ENCODE measurements at regions not wholly inside any gene's neighbourhood (a gene's known extent, or its start where the extent isn't known, plus 50 kb on each side); places are given as distances from the start of the nearest gene placed in this dataset.
"Not testable (repeated sequence)": the region's sequence is repeated elsewhere in the genome, so short reads cannot be mapped to it uniquely, and the experiment has no call there.

GRCh38 chr6:26859771-26860163 lies 200.2 kb upstream of the ZNF322 start:
- H3K27ac ChIP-seq (ENCODE audit: low read depth in 2 of 2, low read length in 1 of 2); POLR2A ChIA-PET; H2AFZ ChIP-seq (ENCODE audit: low read depth); H3K9me2 ChIP-seq; H3K4me1 ChIP-seq (ENCODE audit: control insufficient read depth in 1 of 2, insufficient read depth in 2 of 2, low read depth in 1 of 2, low read length in 1 of 2); H3K9me3 ChIP-seq; H3K4me2 ChIP-seq; H3K9ac ChIP-seq; H3F3A ChIP-seq (replicated peaks; ENCODE audit: insufficient read depth); H3K79me2 ChIP-seq (ENCODE audit: insufficient read depth); DNase-seq; CTCF ChIA-PET; H3K36me3 ChIP-seq (replicated peaks in 1 of 2; ENCODE audit: control insufficient read depth in 1 of 2, insufficient read depth in 2 of 2, low read length in 1 of 2); H3K4me3 ChIP-seq (ENCODE audit: low read depth in 2 of 2, low read length in 1 of 2); H4K20me1 ChIP-seq (ENCODE audit: insufficient read depth); H3K27me3 ChIP-seq (ENCODE audit: insufficient read depth): not testable (repeated sequence)
- WGBS (ENCODE audit: low lambda C conversion rate) = 83% methylated on average over 2 of the region's 2 CpGs

- H3K9me3 ChIP-seq; POLR2A ChIA-PET; H3F3A ChIP-seq (replicated peaks; ENCODE audit: insufficient read depth); H3K79me2 ChIP-seq (ENCODE audit: insufficient read depth); H3K36me3 ChIP-seq (replicated peaks in 1 of 2; ENCODE audit: control insufficient read depth in 1 of 2, insufficient read depth in 2 of 2, low read length in 1 of 2); H2AFZ ChIP-seq (ENCODE audit: low read depth); H3K9me2 ChIP-seq; DNase-seq; CTCF ChIA-PET; H4K20me1 ChIP-seq (ENCODE audit: insufficient read depth); H3K4me2 ChIP-seq; H3K27me3 ChIP-seq (ENCODE audit: insufficient read depth); H3K4me3 ChIP-seq (ENCODE audit: low read depth in 2 of 2, low read length in 1 of 2); H3K9ac ChIP-seq; H3K27ac ChIP-seq (ENCODE audit: low read depth in 2 of 2, low read length in 1 of 2); H3K4me1 ChIP-seq (ENCODE audit: control insufficient read depth in 1 of 2, insufficient read depth in 2 of 2, low read depth in 1 of 2, low read length in 1 of 2): not testable (repeated sequence)
- 99% methylated on average over 2 of the region's 2 CpGs for WGBS (ENCODE audit: low lambda C conversion rate)
Measured at GRCh38 chr6:26861913-26862312, 202.4 kb upstream of the ZNF322 start.

GRCh38 chr6:26863641-26864040 lies 204.1 kb upstream of the ZNF322 start:
- WGBS (ENCODE audit: low lambda C conversion rate) = 81% methylated on average over 6 of the region's 6 CpGs
- H2AFZ ChIP-seq (ENCODE audit: low read depth); H3K4me3 ChIP-seq (ENCODE audit: low read depth in 2 of 2, low read length in 1 of 2); CTCF ChIA-PET; H3K9me2 ChIP-seq; H3K4me2 ChIP-seq; H3K9me3 ChIP-seq; H3K27me3 ChIP-seq (ENCODE audit: insufficient read depth); H3K4me1 ChIP-seq (ENCODE audit: control insufficient read depth in 1 of 2, insufficient read depth in 2 of 2, low read depth in 1 of 2, low read length in 1 of 2); H3K27ac ChIP-seq (ENCODE audit: low read depth in 2 of 2, low read length in 1 of 2); POLR2A ChIA-PET; H3K79me2 ChIP-seq (ENCODE audit: insufficient read depth); H3K9ac ChIP-seq; DNase-seq; H3K36me3 ChIP-seq (replicated peaks in 1 of 2; ENCODE audit: control insufficient read depth in 1 of 2, insufficient read depth in 2 of 2, low read length in 1 of 2); H3F3A ChIP-seq (replicated peaks; ENCODE audit: insufficient read depth); H4K20me1 ChIP-seq (ENCODE audit: insufficient read depth): not testable (repeated sequence)

GRCh38 chr6:26898785-26899184 lies 239.2 kb upstream of the ZNF322 start:
- H3K27me3 ChIP-seq (ENCODE audit: insufficient read depth); H3K9me2 ChIP-seq; H4K20me1 ChIP-seq (ENCODE audit: insufficient read depth); CTCF ChIA-PET; H3K4me3 ChIP-seq (ENCODE audit: low read depth in 2 of 2, low read length in 1 of 2); H2AFZ ChIP-seq (ENCODE audit: low read depth); H3K79me2 ChIP-seq (ENCODE audit: insufficient read depth); H3K9ac ChIP-seq; H3K36me3 ChIP-seq (replicated peaks in 1 of 2; ENCODE audit: control insufficient read depth in 1 of 2, insufficient read depth in 2 of 2, low read length in 1 of 2); H3F3A ChIP-seq (replicated peaks; ENCODE audit: insufficient read depth); H3K4me1 ChIP-seq (ENCODE audit: control insufficient read depth in 1 of 2, insufficient read depth in 2 of 2, low read depth in 1 of 2, low read length in 1 of 2); POLR2A ChIA-PET; H3K4me2 ChIP-seq; DNase-seq; H3K9me3 ChIP-seq; H3K27ac ChIP-seq (ENCODE audit: low read depth in 2 of 2, low read length in 1 of 2): not testable (repeated sequence)
- 92% methylated on average over 6 of the region's 9 CpGs for WGBS (ENCODE audit: low lambda C conversion rate)

GRCh38 chr6:26924206-26924605 lies 264.7 kb upstream of the ZNF322 start:
- H2AFZ ChIP-seq (ENCODE audit: low read depth); CTCF ChIA-PET: not testable (repeated sequence)
- WGBS (ENCODE audit: low lambda C conversion rate) = 81% methylated on average over 2 of the region's 2 CpGs

GRCh38 chr6:26928190-26928589 lies 268.6 kb upstream of the ZNF322 start:
- WGBS (ENCODE audit: low lambda C conversion rate) = 80% methylated on average over 1 of the region's 2 CpGs
- H3K9me3 ChIP-seq; H3K79me2 ChIP-seq (ENCODE audit: insufficient read depth); H3K4me1 ChIP-seq (ENCODE audit: control insufficient read depth in 1 of 2, insufficient read depth in 2 of 2, low read depth in 1 of 2, low read length in 1 of 2); POLR2A ChIA-PET; CTCF ChIA-PET; H3K4me2 ChIP-seq; H3K4me3 ChIP-seq (ENCODE audit: low read depth in 2 of 2, low read length in 1 of 2); H3K27ac ChIP-seq (ENCODE audit: low read depth in 2 of 2, low read length in 1 of 2); H3K9me2 ChIP-seq; H4K20me1 ChIP-seq (ENCODE audit: insufficient read depth); H3K27me3 ChIP-seq (ENCODE audit: insufficient read depth); H3F3A ChIP-seq (replicated peaks; ENCODE audit: insufficient read depth); DNase-seq; H2AFZ ChIP-seq (ENCODE audit: low read depth); H3K9ac ChIP-seq; H3K36me3 ChIP-seq (replicated peaks in 1 of 2; ENCODE audit: control insufficient read depth in 1 of 2, insufficient read depth in 2 of 2, low read length in 1 of 2): not testable (repeated sequence)

More at GRCh38 chr6:26924206-26924605, 264.7 kb upstream of the ZNF322 start:
- H3K36me3 ChIP-seq (replicated peaks in 1 of 2; ENCODE audit: control insufficient read depth in 1 of 2, insufficient read depth in 2 of 2, low read length in 1 of 2); H3K4me2 ChIP-seq; H3F3A ChIP-seq (replicated peaks; ENCODE audit: insufficient read depth); H3K79me2 ChIP-seq (ENCODE audit: insufficient read depth); H3K27ac ChIP-seq (ENCODE audit: low read depth in 2 of 2, low read length in 1 of 2); H3K4me3 ChIP-seq (ENCODE audit: low read depth in 2 of 2, low read length in 1 of 2); H3K9me2 ChIP-seq; H3K9ac ChIP-seq; H3K4me1 ChIP-seq (ENCODE audit: control insufficient read depth in 1 of 2, insufficient read depth in 2 of 2, low read depth in 1 of 2, low read length in 1 of 2); H3K9me3 ChIP-seq; DNase-seq; H4K20me1 ChIP-seq (ENCODE audit: insufficient read depth); H3K27me3 ChIP-seq (ENCODE audit: insufficient read depth); POLR2A ChIA-PET: not testable (repeated sequence)

- DNase-seq; H3K9me3 ChIP-seq; H3K27me3 ChIP-seq (ENCODE audit: insufficient read depth); H3K9ac ChIP-seq; H3K36me3 ChIP-seq (replicated peaks in 1 of 2; ENCODE audit: control insufficient read depth in 1 of 2, insufficient read depth in 2 of 2, low read length in 1 of 2); H3F3A ChIP-seq (replicated peaks; ENCODE audit: insufficient read depth); H3K4me2 ChIP-seq; H2AFZ ChIP-seq (ENCODE audit: low read depth); H3K79me2 ChIP-seq (ENCODE audit: insufficient read depth); H3K4me1 ChIP-seq (ENCODE audit: control insufficient read depth in 1 of 2, insufficient read depth in 2 of 2, low read depth in 1 of 2, low read length in 1 of 2); CTCF ChIA-PET; POLR2A ChIA-PET; H3K4me3 ChIP-seq (ENCODE audit: low read depth in 2 of 2, low read length in 1 of 2); H4K20me1 ChIP-seq (ENCODE audit: insufficient read depth); H3K9me2 ChIP-seq; H3K27ac ChIP-seq (ENCODE audit: low read depth in 2 of 2, low read length in 1 of 2): not testable (repeated sequence)
- 91% methylated on average over 1 of the region's 1 CpG for WGBS (ENCODE audit: low lambda C conversion rate)
Measured at GRCh38 chr6:26937258-26937657, 277.7 kb upstream of the ZNF322 start.
